Testis (tissue), 2 donors: ENCODE measurements at regions not wholly inside any gene's neighbourhood (a gene's known extent, or its start where the extent isn't known, plus 50 kb on each side); places are given as distances from the start of the nearest gene placed in this dataset.
"Not testable (repeated sequence)": the region's sequence is repeated elsewhere in the genome, so short reads cannot be mapped to it uniquely, and the experiment has no call there.

Source experiments
- POLR2A ChIP-seq: fragments of 450-650 bp; IDR thresholded peaks from one replicate; pipeline ENCODE4 v1.6.1; 2017; ENCODE audit warnings: antibody characterized with exemption, mild to moderate bottlenecking, moderate library complexity
- TF ChIP-seq, protein P1 (sequence below), 3 experiments: fragments of 450-650 bp in 2 of 3; fragments of 200-600 bp in 1 of 3; sonication (generic) in 1 of 3; IDR thresholded peaks; one replicate each; pipeline ENCODE4 v1.5.1; 2016 to 2019; ENCODE audit warnings: antibody characterized with exemption in 3 of 3, mild to moderate bottlenecking in 2 of 3, moderate library complexity in 1 of 3

DNA sequence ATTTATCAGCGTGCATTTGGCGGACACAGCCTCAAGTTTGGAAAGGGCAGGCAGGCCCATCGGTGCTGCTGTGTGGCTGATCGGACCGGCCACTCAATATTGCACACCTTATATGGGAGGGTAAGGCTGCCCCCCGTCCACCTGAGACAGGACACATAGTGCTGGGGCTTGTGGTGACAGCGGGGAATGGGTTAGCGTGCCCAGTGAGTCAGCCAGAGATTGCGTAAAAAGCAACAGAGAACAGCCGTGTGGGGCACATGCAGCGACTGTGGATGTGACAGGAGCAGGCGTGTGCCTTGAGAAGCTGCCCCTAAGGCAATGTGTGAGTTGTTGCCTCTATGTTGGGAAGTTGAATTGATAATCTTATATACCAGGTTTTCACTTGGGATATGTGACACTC lies 56.6 kb upstream of the MUC20 start:
- TF ChIP-seq, protein P1, sequence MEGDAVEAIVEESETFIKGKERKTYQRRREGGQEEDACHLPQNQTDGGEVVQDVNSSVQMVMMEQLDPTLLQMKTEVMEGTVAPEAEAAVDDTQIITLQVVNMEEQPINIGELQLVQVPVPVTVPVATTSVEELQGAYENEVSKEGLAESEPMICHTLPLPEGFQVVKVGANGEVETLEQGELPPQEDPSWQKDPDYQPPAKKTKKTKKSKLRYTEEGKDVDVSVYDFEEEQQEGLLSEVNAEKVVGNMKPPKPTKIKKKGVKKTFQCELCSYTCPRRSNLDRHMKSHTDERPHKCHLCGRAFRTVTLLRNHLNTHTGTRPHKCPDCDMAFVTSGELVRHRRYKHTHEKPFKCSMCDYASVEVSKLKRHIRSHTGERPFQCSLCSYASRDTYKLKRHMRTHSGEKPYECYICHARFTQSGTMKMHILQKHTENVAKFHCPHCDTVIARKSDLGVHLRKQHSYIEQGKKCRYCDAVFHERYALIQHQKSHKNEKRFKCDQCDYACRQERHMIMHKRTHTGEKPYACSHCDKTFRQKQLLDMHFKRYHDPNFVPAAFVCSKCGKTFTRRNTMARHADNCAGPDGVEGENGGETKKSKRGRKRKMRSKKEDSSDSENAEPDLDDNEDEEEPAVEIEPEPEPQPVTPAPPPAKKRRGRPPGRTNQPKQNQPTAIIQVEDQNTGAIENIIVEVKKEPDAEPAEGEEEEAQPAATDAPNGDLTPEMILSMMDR (IDR thresholded peaks at IDR 0.05): not testable (repeated sequence)
- TF ChIP-seq POLR2A: not testable (repeated sequence)
